ENCODE measurements at regions not wholly inside any gene's neighbourhood (a gene's known extent, or its start where the extent isn't known, plus 50 kb on each side); places are given as distances from the start of the nearest gene placed in this dataset.
A peak's percentile ranks its signal among the peaks of the same experiment; 100 is the strongest.

GRCh38 chr12:54725233-54725843 lies 77.2 kb upstream of the DCD start (continued):
- TF ChIP-seq SP4 (IDR thresholded peaks at IDR 0.05; ENCODE audit: low read length) (no peak), MAX (IDR thresholded peaks at IDR 0.05) (no peak), YY1 (IDR thresholded peaks at IDR 0.05; ENCODE audit: low read depth, low read length) (0 out of 2 replicates have a peak, but pooled peaks have one; percentile 49), NANOG (IDR thresholded peaks at IDR 0.05; ENCODE audit: insufficient read depth, low read depth, low read length, poor library complexity, severe bottlenecking) (no peak), CBX5 (IDR thresholded peaks at IDR 0.05; ENCODE audit: low read depth, low read length) (no peak), ATF3 (IDR thresholded peaks at IDR 0.05; ENCODE audit: insufficient read depth, low read depth, low read length) (no peak), POU5F1 (IDR thresholded peaks at IDR 0.05; ENCODE audit: low read depth, low read length) (no peak)
